ENCODE measurements at regions not wholly inside any gene's neighbourhood (a gene's known extent, or its start where the extent isn't known, plus 50 kb on each side); places are given as distances from the start of the nearest gene placed in this dataset.

DNA sequence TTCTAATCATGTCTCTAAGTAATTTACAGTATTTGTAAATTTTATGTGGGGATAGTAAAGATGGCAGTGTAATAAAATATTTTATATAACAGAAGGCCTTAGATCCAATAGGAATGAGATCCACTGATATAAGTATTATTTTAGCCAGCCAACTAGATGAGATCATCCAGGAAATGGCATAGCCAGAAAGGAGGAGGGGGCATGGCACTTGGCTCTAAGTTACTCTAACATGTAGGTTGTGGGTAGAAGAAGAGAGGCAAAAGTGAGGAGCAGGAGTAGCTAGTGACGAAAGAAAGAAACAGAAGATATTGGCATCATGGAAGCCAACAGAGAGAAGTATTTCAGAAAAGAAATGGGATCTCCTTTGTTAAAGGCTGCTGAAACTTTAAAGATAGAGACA is 426.1 kb downstream of the PTPRC start:
- TF ChIP-seq, protein P1, sequence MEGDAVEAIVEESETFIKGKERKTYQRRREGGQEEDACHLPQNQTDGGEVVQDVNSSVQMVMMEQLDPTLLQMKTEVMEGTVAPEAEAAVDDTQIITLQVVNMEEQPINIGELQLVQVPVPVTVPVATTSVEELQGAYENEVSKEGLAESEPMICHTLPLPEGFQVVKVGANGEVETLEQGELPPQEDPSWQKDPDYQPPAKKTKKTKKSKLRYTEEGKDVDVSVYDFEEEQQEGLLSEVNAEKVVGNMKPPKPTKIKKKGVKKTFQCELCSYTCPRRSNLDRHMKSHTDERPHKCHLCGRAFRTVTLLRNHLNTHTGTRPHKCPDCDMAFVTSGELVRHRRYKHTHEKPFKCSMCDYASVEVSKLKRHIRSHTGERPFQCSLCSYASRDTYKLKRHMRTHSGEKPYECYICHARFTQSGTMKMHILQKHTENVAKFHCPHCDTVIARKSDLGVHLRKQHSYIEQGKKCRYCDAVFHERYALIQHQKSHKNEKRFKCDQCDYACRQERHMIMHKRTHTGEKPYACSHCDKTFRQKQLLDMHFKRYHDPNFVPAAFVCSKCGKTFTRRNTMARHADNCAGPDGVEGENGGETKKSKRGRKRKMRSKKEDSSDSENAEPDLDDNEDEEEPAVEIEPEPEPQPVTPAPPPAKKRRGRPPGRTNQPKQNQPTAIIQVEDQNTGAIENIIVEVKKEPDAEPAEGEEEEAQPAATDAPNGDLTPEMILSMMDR (IDR thresholded peaks at IDR 0.05) = no peak
- TF ChIP-seq EZH2 (IDR thresholded peaks at IDR 0.05) = no peak

Measured in neural progenitor cell (in vitro differentiated cells).